Cardiac fibroblast (primary cell): ENCODE measurements at regions not wholly inside any gene's neighbourhood (a gene's known extent, or its start where the extent isn't known, plus 50 kb on each side); places are given as distances from the start of the nearest gene placed in this dataset.

ENCODE experiments used
- DNase-seq, 2 donors: peaks; one replicate each; pipeline versions ENCODE4 v3.0.0 to v3.0.0-alpha.2; 2010; ENCODE audit warnings: low read depth in 2 of 2
- H3K4me3 ChIP-seq, 2 donors: replicated peaks in 1 of 2; 1 replicate in 1 of 2; 2 replicates in 1 of 2; pipeline ENCODE4 v1.5.1; 2011; ENCODE audit warnings: low read depth in 2 of 2, low read length in 2 of 2, mild to moderate bottlenecking in 2 of 2, moderate library complexity in 1 of 2
- TF ChIP-seq, protein P1 (sequence below): IDR thresholded peaks from one replicate; pipeline ENCODE4 v1.5.1; 2011; ENCODE audit warnings: low read depth, mild to moderate bottlenecking, low read length, inconsistent platforms

GRCh38 chr5:167861928-167862426, 429.5 kb upstream of the WWC1 start:
- no peak overlapping the region for H3K4me3 ChIP-seq
- TF ChIP-seq, protein P1, sequence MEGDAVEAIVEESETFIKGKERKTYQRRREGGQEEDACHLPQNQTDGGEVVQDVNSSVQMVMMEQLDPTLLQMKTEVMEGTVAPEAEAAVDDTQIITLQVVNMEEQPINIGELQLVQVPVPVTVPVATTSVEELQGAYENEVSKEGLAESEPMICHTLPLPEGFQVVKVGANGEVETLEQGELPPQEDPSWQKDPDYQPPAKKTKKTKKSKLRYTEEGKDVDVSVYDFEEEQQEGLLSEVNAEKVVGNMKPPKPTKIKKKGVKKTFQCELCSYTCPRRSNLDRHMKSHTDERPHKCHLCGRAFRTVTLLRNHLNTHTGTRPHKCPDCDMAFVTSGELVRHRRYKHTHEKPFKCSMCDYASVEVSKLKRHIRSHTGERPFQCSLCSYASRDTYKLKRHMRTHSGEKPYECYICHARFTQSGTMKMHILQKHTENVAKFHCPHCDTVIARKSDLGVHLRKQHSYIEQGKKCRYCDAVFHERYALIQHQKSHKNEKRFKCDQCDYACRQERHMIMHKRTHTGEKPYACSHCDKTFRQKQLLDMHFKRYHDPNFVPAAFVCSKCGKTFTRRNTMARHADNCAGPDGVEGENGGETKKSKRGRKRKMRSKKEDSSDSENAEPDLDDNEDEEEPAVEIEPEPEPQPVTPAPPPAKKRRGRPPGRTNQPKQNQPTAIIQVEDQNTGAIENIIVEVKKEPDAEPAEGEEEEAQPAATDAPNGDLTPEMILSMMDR = no peak
- DNase-seq = no peak

DNA sequence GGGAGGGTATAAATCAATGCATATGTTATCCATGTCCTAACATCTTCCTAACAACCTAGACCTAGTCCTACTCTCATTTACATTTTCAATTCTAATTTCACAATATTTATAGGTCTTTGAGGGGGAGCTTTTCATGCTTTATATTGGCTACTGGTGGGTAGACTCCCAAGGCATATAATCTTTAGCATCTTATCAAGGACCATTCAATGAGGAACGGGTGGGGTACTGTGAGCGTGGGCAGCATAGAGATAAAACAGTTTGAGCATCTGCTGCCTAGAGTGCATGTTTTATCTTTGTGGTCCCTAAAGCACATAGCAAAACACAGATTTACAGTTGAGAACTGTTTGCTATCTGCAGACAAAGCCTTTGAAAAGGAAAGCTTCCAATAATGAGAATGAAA, 427.6 kb upstream of the WWC1 start:
- DNase-seq = no peak

GRCh38 chr5:167864801-167865200, 426.6 kb upstream of the WWC1 start:
- TF ChIP-seq, protein P1 = no peak
- no peak overlapping the region for H3K4me3 ChIP-seq
- no peak for DNase-seq

More for the DNA sequence above, 427.6 kb upstream of the WWC1 start:
- TF ChIP-seq, protein P1 = no peak
- no peak overlapping the region for H3K4me3 ChIP-seq

DNA sequence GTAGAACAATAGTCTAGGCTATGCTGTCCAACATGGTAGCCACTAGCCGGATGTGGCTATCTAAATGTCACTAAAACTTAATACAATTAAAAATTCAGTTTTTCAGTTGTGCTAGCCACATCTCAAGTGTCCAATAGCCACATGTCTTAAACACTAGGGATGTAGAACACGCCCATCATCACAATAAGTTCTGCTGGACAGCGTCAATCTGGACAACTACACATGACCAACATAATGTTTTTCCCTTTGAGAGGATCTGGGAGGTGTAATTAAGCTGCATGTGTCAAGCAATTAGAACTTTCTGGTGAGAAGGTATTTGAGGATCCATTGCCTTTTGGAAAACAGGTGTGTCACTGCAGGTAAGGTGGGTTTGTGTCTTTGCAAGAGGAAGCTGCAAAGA, 424.6 kb upstream of the WWC1 start:
- TF ChIP-seq, protein P1 = no peak
- H3K4me3 ChIP-seq = no peak overlapping the region
- no peak for DNase-seq

DNA sequence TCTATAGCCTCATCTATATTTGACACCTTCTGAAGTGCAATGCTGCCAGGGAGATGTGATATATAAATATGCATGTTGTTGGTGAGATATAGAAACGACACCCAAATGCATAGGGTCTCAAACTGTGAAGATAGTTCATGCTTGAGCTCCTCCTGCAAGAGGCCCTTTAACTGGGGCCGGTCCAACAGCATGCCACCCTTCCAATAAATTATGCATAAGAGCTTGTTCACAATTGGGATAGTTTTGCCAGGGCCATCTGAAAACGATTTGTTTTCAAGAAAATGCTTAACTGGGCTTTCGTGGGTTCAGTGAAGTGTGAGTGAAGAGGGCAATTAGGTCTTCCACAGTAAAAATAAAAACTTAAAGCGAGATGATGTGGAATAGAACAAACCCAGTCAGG, 424.2 kb upstream of the WWC1 start:
- DNase-seq = no peak
- TF ChIP-seq, protein P1 = no peak

DNA sequence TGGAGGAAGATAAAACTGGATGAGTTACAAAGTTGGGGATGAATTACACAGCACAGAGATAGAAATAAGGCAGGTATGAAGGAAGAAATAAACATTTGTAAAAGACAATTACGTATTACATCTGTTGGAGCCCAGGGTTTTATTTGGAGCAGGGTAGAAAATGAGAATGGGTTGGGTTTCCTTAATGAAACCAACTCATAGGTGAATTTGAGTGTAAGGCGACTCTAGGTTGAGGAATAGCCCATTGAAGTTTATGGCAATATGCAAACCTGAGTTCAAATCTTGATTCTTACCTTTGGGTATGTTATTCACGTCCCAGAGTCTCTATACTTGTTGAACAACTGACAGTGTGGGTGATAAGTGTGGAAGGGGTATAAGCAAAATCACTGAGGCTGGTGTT, 422.3 kb upstream of the WWC1 start:
- TF ChIP-seq, protein P1 = no peak
- DNase-seq = no peak
- H3K4me3 ChIP-seq = no peak overlapping the region

More for the DNA sequence above, 424.2 kb upstream of the WWC1 start:
- H3K4me3 ChIP-seq = no peak overlapping the region

GRCh38 chr5:167870055-167870454, 421.4 kb upstream of the WWC1 start:
- no peak overlapping the region for H3K4me3 ChIP-seq
- DNase-seq = no peak
- TF ChIP-seq, protein P1 = no peak
